ENCODE measurements at regions not wholly inside any gene's neighbourhood (a gene's known extent, or its start where the extent isn't known, plus 50 kb on each side); places are given as distances from the start of the nearest gene placed in this dataset.

DNA sequence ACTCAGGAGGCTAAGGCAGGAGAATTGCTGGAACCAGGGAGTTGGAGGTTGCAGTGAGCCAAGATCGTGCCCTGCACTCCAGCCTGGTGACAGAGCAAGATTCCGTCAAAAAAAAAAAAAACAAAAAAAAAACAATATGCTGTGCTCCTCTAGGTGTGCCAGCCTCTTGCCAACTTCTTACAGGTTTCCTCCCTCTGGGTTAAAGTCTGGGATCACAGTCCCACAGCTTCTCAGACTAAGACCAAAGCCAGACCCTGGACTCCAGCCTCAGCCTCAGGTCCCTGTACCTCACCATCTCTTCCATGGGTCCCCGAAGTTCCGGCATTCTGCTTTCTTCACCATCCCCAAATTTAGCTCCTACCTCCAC lies 180.8 kb upstream of the MVB12B start:
- no peak for TF ChIP-seq GATA1 (IDR thresholded peaks at IDR 0.05; ENCODE audit: low read depth, low read length)
- no peak for TF ChIP-seq POLR2A (IDR thresholded peaks at IDR 0.05; ENCODE audit: low read length)

All from erythroblast (primary cell).